ENCODE measurements at regions not wholly inside any gene's neighbourhood (a gene's known extent, or its start where the extent isn't known, plus 50 kb on each side); places are given as distances from the start of the nearest gene placed in this dataset.

- Histone ChIP-seq H3K36me3 (no peaks in the 10 kb centered on the region), H3K27me3 (no peaks in the 10 kb centered on the region), H3K9me3 (0 out of 2 replicates have a peak, but pooled peaks cover 2% of the 10 kb centered on the region), H3K4me3 (no peak overlapping the region)
- no peak for DNase-seq
Observed at GRCh38 chr1:219533280-219533679, 79.6 kb downstream of the ZC3H11B start.

GRCh38 chr1:219529116-219529515 lies 83.8 kb downstream of the ZC3H11B start:
- no peak for DNase-seq
- Histone ChIP-seq H3K9me3 (0 out of 2 replicates have a peak, but pooled peaks cover 2% of the 10 kb centered on the region), H3K36me3 (no peaks in the 10 kb centered on the region), H3K4me3 (no peak overlapping the region), H3K27me3 (no peaks in the 10 kb centered on the region)

GRCh38 chr1:219528633-219529032 lies 84.3 kb downstream of the ZC3H11B start:
- Histone ChIP-seq H3K27me3 (no peaks in the 10 kb centered on the region), H3K36me3 (no peaks in the 10 kb centered on the region), H3K4me3 (no peak overlapping the region), H3K9me3 (0 out of 2 replicates have a peak, but pooled peaks cover 2% of the 10 kb centered on the region)
- no peak for DNase-seq

GRCh38 chr1:219527994-219528393 lies 84.9 kb downstream of the ZC3H11B start:
- Histone ChIP-seq H3K4me3 (no peak overlapping the region), H3K27me3 (no peaks in the 10 kb centered on the region), H3K36me3 (no peaks in the 10 kb centered on the region), H3K9me3 (0 out of 2 replicates have a peak, but pooled peaks cover 2% of the 10 kb centered on the region)
- no peak for DNase-seq

GRCh38 chr1:219526074-219526473 lies 86.8 kb downstream of the ZC3H11B start:
- H3K9me3 ChIP-seq: no peaks in the 10 kb centered on the region
- H3K27me3 ChIP-seq: no peaks in the 10 kb centered on the region
- DNase-seq: no peak

GRCh38 chr1:219523411-219523810 lies 89.5 kb downstream of the ZC3H11B start:
- Histone ChIP-seq H3K9me3 (no peaks in the 10 kb centered on the region), H3K36me3 (no peaks in the 10 kb centered on the region), H3K27me3 (no peaks in the 10 kb centered on the region), H3K4me3 (no peak overlapping the region)
- DNase-seq: no peak

More at GRCh38 chr1:219526074-219526473, 86.8 kb downstream of the ZC3H11B start:
- no peak overlapping the region for H3K4me3 ChIP-seq
- H3K36me3 ChIP-seq: no peaks in the 10 kb centered on the region

- no peaks in the 10 kb centered on the region for H3K9me3 ChIP-seq
- no peak overlapping the region for H3K4me3 ChIP-seq
- no peak for DNase-seq
- H3K27me3 ChIP-seq: no peaks in the 10 kb centered on the region
- no peaks in the 10 kb centered on the region for H3K36me3 ChIP-seq
Observed at GRCh38 chr1:219521325-219521724, 91.6 kb downstream of the ZC3H11B start.

GRCh38 chr1:219520241-219520640 lies 92.7 kb downstream of the ZC3H11B start:
- no peak for DNase-seq
- no peaks in the 10 kb centered on the region for H3K9me3 ChIP-seq
- no peaks in the 10 kb centered on the region for H3K27me3 ChIP-seq
- H3K4me3 ChIP-seq: no peak overlapping the region
- no peaks in the 10 kb centered on the region for H3K36me3 ChIP-seq

- no peak overlapping the region for H3K4me3 ChIP-seq
- H3K27me3 ChIP-seq: no peaks in the 10 kb centered on the region
- no peaks in the 10 kb centered on the region for H3K36me3 ChIP-seq
- DNase-seq: no peak
- no peaks in the 10 kb centered on the region for H3K9me3 ChIP-seq
Observed at GRCh38 chr1:219518907-219519248, 94.0 kb downstream of the ZC3H11B start.

- H3K27me3 ChIP-seq: no peaks in the 10 kb centered on the region
- H3K4me3 ChIP-seq: no peak overlapping the region
- no peaks in the 10 kb centered on the region for H3K36me3 ChIP-seq
- no peak for DNase-seq
- no peaks in the 10 kb centered on the region for H3K9me3 ChIP-seq
Observed at GRCh38 chr1:219518168-219518906, 94.6 kb downstream of the ZC3H11B start.

GRCh38 chr1:219517031-219517430 lies 95.9 kb downstream of the ZC3H11B start:
- H3K4me3 ChIP-seq: no peak overlapping the region
- DNase-seq: no peak
- no peaks in the 10 kb centered on the region for H3K36me3 ChIP-seq
- no peaks in the 10 kb centered on the region for H3K27me3 ChIP-seq
- H3K9me3 ChIP-seq: no peaks in the 10 kb centered on the region

- H3K4me3 ChIP-seq: no peak overlapping the region
- DNase-seq: no peak
- H3K36me3 ChIP-seq: no peaks in the 10 kb centered on the region
- H3K27me3 ChIP-seq: no peaks in the 10 kb centered on the region
- no peaks in the 10 kb centered on the region for H3K9me3 ChIP-seq
Observed at GRCh38 chr1:219514728-219515127, 98.2 kb downstream of the ZC3H11B start.

- no peak for DNase-seq
- Histone ChIP-seq H3K4me3 (no peak overlapping the region), H3K36me3 (no peaks in the 10 kb centered on the region), H3K9me3 (no peaks in the 10 kb centered on the region), H3K27me3 (peaks cover 2% of the 10 kb centered on the region; the same call in 1 of the 2 replicates)
Observed at GRCh38 chr1:219507437-219507836, 105.5 kb downstream of the ZC3H11B start.

- H3K27me3 ChIP-seq: peaks cover 2% of the 10 kb centered on the region; the same call in 1 of the 2 replicates
Observed at GRCh38 chr1:219506936-219507335, 106.0 kb downstream of the ZC3H11B start.

GRCh38 chr1:219506473-219506899 lies 106.4 kb downstream of the ZC3H11B start:
- no peak for DNase-seq
- Histone ChIP-seq H3K36me3 (no peaks in the 10 kb centered on the region), H3K27me3 (peaks cover 2% of the 10 kb centered on the region; the same call in 1 of the 2 replicates), H3K4me3 (no peak overlapping the region), H3K9me3 (no peaks in the 10 kb centered on the region)

More at GRCh38 chr1:219506936-219507335, 106.0 kb downstream of the ZC3H11B start:
- DNase-seq: no peak
- H3K9me3 ChIP-seq: no peaks in the 10 kb centered on the region
- no peaks in the 10 kb centered on the region for H3K36me3 ChIP-seq
- H3K4me3 ChIP-seq: no peak overlapping the region

GRCh38 chr1:219505886-219506285 lies 107.0 kb downstream of the ZC3H11B start:
- H3K36me3 ChIP-seq: no peaks in the 10 kb centered on the region
- H3K27me3 ChIP-seq: peaks cover 2% of the 10 kb centered on the region; the same call in 1 of the 2 replicates
- no peak for DNase-seq
- no peak overlapping the region for H3K4me3 ChIP-seq
- no peaks in the 10 kb centered on the region for H3K9me3 ChIP-seq

GRCh38 chr1:219503604-219504003 lies 109.3 kb downstream of the ZC3H11B start:
- Histone ChIP-seq H3K9me3 (no peaks in the 10 kb centered on the region), H3K27me3 (peaks cover 2% of the 10 kb centered on the region; the same call in 1 of the 2 replicates), H3K4me3 (no peak overlapping the region), H3K36me3 (no peaks in the 10 kb centered on the region)
- no peak for DNase-seq

GRCh38 chr1:219500327-219500897 lies 112.5 kb downstream of the ZC3H11B start:
- Histone ChIP-seq H3K9me3 (no peaks in the 10 kb centered on the region), H3K27me3 (peaks cover 2% of the 10 kb centered on the region; the same call in 1 of the 2 replicates)

More at GRCh38 chr1:219500327-219500897, 112.5 kb downstream of the ZC3H11B start:
- Histone ChIP-seq H3K4me3 (no peak overlapping the region), H3K36me3 (no peaks in the 10 kb centered on the region)
- no peak for DNase-seq
